Activated T-cell treated with anti-CD3 and anti-CD28 coated beads, Interleukin-2, amount 50 U/mL, for 4 hours (primary cell): ENCODE measurements at regions not wholly inside any gene's neighbourhood (a gene's known extent, or its start where the extent isn't known, plus 50 kb on each side); places are given as distances from the start of the nearest gene placed in this dataset.
"Not testable (repeated sequence)": the region's sequence is repeated elsewhere in the genome, so short reads cannot be mapped to it uniquely, and the experiment has no call there.

ENCODE experiments used
- ATAC-seq, 2 donors: fragments of 200-7000 bp; cut with Tn5 transposase; one replicate each; pipeline ENCODE4 v1.10.0; 2021
- DNase-seq: peaks from one replicate; pipeline ENCODE4 v3.0.0-alpha.2; 2020
- H3K27me3 Mint-ChIP-seq: one replicate; pipeline ENCODE4 v1.8.0; 2021; ENCODE audit warnings: low read depth, mixed read lengths
- H3K36me3 Mint-ChIP-seq: one replicate; pipeline ENCODE4 v1.8.0; 2022; ENCODE audit warnings: mixed read lengths; ENCODE audit not compliant: insufficient read depth
- H3K4me1 Mint-ChIP-seq: one replicate; pipeline ENCODE4 v1.8.0; 2021; ENCODE audit warnings: low read depth, mixed read lengths
- H3K4me3 Mint-ChIP-seq: one replicate; pipeline ENCODE4 v1.8.0; 2021; ENCODE audit warnings: mild to moderate bottlenecking, moderate library complexity, mixed read lengths
- H3K9me3 Mint-ChIP-seq: one replicate; pipeline ENCODE4 v1.8.0; 2021; ENCODE audit warnings: mixed read lengths

DNA sequence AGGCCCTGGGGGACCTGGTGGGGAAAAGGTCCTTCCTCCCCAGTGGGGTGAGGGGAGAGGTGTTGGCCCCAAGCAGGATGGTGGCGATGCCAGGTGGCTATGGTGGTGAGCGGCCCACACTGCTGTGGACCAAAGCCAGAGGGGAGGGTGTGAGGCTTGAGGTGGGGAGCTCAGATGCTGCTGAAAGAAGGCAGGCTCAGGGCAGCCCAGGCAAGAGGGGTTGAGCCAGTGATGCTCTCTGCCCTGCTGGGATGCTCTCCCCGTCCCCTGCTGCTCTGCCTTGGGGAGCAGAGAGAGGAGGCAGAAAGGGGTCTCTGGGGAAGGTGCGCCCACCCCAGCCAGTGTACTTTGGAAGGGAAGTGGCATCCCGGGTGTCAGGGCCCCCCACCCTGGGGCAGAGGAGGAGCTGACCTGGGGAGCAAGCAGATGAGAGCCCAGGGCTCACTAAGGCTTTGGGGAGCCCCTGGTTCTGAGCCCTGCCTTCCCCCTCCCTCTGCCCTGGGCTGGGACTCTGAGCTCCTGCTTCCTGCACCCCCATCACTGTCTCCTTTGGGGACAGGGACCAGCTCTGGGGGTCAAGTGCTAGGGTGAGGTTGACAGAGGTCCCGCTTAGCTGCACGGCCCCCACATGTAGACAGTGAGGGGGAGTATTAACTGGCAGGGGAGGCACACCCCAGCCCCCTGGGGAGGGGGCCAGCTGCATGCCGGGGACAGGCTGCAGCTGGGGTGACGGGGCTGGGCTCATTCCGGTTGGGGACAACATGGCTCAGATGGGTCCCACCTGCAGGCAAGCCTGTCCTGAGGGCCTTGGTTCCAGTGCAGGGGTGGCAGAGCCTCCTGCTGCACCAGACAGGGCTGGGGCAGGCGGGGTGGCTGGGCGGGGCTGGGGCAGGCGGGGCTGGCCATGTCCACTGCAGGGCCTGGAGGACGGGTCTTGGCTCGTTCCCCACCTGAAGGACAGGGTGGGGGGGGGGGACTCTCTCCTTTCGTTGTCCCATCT is 124.4 kb downstream of the KIF26A start:
- Mint-ChIP-seq H3K36me3 (no peaks in the 10 kb centered on the region), H3K4me1 (no peaks in the 10 kb centered on the region), H3K9me3 (peaks cover 16% of the 10 kb centered on the region), H3K4me3 (no peak overlapping the region), H3K27me3 (peaks cover 15% of the 10 kb centered on the region)
- ATAC-seq (no peak), DNase-seq (no peak)

DNA sequence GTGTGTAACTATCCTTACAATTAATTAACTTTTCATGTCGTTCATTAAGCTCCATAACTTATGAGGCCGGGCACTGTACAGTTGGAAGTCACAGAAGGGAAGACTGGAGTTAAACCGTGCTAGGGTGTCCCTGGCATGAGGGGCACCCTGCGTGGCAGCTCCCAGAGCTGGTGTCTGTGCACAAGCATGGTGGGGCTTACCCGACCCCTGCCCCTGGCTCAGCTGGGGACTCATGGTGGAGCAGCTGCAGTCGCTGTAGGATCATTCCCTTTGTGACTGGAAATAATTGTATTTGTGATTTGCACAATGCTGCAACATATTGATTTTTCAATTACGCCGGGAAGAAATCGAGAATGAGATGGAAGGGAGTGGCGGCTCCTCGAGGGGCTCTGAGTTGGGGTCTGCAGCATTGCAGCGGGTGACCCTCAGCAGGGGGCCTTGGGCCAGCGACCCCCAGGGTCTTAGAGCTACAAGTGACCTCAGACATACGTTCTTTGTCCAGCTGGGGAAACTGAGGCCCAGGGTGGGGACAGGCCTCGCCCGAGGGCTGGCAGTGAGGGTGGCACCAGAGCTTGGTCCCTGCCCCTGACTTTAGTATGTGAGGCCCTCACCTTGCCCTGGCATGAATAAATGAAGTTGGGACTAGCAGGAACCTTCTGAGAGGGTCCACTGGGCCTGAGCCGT is 125.4 kb downstream of the KIF26A start:
- Mint-ChIP-seq H3K4me3 (no peak overlapping the region), H3K4me1 (no peaks in the 10 kb centered on the region), H3K9me3 (peaks cover 16% of the 10 kb centered on the region), H3K36me3 (no peaks in the 10 kb centered on the region), H3K27me3 (peaks cover 9% of the 10 kb centered on the region)
- ATAC-seq, result no peak
- no peak for DNase-seq

DNA sequence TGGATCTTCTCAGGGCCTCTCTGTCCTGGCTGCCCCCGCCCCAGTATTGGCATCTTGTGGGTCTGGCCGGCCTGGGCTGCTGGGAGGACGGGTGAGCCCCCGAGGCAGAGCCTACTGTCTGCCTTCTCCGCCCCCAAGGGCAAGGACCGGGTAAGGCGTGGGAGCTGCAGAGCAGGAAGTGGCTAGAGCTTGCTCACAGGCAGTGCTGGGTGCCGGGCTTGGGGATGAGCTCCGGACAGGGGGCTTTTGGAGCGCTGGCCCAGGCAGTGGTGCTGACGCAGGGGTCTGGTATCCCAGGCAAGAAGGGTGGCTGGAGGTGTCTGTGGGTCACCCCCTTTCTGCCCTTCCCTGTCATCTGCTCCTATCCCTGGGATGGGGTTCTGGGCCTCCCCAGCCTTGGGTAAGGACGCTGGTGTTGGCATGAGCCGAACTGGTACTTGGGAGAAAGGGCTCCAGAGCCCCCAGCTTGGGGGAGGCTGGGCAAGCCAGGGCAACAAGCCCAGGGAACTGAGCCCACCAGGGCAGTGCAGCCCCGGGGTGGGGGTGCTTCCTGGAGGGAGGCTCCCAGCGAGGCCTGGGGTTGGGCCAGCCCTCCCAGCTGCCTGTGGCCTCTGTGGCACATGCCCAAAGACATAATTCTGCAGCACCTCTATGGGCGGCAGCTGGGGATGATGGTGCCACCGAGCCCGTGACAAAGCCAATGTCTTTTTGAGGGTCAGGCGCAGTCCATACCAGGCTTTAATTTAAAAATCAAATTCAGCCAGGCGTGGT is 126.3 kb downstream of the KIF26A start:
- no peak for DNase-seq

DNA sequence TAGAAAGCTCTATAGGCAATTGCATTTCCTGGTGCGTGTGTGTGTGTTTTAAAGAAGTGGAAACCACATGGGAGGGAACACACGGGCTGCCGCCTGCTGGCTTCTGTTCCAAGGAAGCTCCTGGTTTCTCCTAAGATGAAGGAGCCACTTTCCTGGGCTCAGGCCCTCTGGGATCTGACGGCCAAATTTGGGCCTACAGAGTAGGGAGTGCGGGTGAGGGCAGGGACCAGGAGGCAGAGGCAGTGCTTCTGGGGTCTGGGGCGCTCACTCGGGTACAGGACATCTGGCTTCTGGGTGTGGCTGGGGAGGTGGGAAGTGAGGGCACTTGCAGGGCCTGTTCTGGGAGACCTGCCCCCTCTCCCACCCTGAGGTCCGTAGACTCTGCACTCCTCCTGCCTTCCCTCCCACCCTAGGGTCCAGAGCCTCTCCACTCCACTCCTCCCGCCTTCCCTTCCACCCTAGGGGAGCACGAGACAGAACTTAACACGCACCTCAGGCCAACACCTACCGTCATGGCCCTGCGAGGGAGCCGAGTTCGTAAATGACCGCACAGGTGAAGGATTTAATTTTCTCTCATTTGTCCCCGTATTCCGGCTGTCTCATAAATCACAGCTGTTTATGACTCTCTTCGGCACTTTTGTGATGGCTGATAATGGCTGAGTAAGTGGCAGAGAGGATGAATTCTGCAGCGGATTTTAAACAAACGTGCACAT is 127.7 kb downstream of the KIF26A start:
- DNase-seq (no peak), ATAC-seq (no peak)
- Mint-ChIP-seq H3K36me3 (no peaks in the 10 kb centered on the region), H3K4me1 (no peaks in the 10 kb centered on the region), H3K27me3 (peaks cover 5% of the 10 kb centered on the region), H3K4me3 (no peak overlapping the region), H3K9me3 (peaks cover 10% of the 10 kb centered on the region)

More for the DNA sequence above, 126.3 kb downstream of the KIF26A start:
- peaks cover 16% of the 10 kb centered on the region for H3K9me3 Mint-ChIP-seq
- H3K36me3 Mint-ChIP-seq, result no peaks in the 10 kb centered on the region
- no peak for ATAC-seq
- no peak overlapping the region for H3K4me3 Mint-ChIP-seq
- peaks cover 5% of the 10 kb centered on the region for H3K27me3 Mint-ChIP-seq
- no peaks in the 10 kb centered on the region for H3K4me1 Mint-ChIP-seq

DNA sequence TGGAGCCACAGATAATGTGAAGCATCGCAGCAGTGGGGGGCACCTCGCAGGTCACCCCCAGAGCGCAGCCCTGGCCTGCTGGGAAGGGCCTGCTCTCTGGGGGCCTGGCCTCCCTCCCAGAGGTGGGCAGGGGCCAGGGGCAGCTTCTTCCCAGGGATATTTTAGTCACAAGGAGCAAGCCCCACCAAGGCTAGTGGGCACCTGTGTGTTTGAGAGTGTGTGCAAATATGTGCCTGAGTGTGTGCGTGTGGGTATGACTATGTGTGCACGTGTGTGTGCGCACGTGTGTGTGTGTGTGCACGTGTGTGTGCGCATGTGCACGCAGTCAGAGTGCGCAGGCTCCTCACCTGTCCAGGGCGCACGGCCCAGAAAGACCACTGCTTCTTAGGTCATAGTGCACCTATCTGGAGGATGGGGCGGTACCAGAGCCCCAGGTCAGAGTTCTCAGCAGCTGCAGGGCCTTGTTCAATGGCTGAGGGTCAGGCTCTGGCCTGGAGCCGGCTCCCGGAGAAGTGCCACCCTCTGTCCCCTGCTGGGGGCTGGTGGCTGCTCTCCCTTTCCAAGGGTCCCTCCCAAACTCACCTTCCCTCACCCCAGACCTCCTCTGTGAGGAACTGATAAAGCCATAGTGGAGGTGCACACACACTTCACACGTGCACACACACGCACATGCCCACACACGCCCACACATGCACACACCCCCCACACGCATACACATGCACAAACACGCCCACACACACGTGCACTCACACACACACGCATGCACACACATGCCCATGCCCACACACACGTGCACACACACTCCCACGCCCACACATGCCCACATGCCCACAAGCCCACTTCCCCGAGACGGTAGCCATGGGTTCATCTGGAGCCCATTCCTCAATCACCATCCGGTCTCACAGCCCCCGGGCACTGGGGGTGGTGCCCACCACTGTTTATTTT is 128.5 kb downstream of the KIF26A start:
- Mint-ChIP-seq H3K9me3 (peaks cover 3% of the 10 kb centered on the region), H3K36me3 (no peaks in the 10 kb centered on the region), H3K4me1 (no peaks in the 10 kb centered on the region), H3K27me3 (peaks cover 5% of the 10 kb centered on the region), H3K4me3 (no peak overlapping the region)
- DNase-seq (no peak), ATAC-seq (no peak)

DNA sequence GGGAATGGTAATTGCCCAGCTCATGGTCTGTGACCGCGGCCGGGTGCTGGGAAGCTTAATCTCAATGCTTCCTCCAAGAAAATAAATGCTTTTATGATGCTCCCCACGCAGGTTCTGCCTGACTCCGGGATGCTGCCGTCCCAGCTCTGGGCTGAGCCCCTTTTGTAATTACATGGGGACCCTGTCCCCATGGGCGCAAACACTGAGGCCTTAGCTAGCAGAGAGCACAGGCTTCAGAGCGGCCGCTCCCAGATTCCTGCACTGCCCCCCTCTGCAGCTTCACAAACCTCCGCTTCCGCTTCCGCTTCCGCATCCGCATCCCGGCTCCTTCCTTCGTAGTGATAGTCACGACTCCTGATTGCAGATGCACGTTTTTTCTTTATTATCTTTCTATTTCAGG is 129.5 kb downstream of the KIF26A start:
- H3K27me3 Mint-ChIP-seq, result peaks cover 1% of the 10 kb centered on the region
- no peak for ATAC-seq
- H3K4me3 Mint-ChIP-seq, result no peak overlapping the region
- no peaks in the 10 kb centered on the region for H3K9me3 Mint-ChIP-seq
- no peak for DNase-seq
- H3K4me1 Mint-ChIP-seq, result no peaks in the 10 kb centered on the region
- no peaks in the 10 kb centered on the region for H3K36me3 Mint-ChIP-seq

DNA sequence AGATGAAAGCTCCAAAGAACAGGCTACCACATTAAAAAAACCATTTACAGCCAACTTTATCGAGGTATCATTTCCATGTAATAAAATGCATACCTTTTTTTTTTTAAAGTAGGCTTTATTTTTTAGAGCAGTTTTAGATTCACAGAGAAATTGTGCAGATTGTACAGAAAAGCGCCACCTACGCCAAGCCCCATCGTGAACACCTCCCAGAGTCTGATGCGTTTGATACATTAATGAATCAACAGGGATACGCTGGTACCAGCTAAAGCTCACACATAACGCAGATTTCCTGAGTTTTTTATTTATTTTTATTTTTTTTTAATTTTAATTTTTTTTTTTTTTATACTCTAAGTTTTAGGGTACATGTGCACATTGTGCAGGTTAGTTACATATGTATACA is 129.9 kb downstream of the KIF26A start:
- DNase-seq, result no peak
- Mint-ChIP-seq H3K27me3 (peaks cover 1% of the 10 kb centered on the region), H3K4me3 (no peak overlapping the region), H3K36me3 (no peaks in the 10 kb centered on the region), H3K4me1 (no peaks in the 10 kb centered on the region), H3K9me3 (no peaks in the 10 kb centered on the region)
- ATAC-seq, result no peak

DNA sequence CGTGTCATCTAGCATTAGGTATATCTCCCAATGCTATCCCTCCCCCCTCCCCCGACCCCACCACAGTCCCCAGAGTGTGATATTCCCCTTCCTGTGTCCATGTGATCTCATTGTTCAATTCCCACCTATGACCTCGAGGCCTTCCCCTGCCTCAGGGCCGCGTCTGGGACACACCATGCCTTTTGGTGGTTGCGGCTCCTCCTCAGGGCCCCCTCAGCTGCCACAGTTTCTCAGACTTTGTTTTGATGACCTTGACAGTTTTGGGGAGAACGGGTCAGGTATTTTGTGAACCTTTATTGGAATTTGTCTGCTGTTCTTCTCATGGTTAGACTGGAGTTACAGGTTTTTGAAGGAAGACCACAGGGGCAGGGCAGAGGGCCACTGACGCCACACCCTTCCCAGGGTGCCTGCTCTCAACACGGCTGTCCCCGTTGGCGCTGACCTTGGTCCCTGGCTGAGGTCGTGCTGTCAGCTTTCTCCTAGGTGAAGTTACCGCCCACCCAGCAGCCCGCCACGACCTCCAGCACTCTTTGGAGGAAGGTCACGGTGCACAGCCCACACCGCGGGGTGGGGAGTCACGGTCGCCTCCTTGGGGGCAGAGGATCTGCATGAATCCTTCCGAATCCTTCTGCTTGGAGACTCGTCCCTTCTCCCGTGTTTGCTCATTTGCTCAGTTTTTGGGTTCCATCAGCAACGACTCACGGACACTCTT is 130.5 kb downstream of the KIF26A start:
- Mint-ChIP-seq H3K4me3 (no peak overlapping the region), H3K4me1 (no peaks in the 10 kb centered on the region), H3K27me3 (peaks cover 1% of the 10 kb centered on the region), H3K36me3 (no peaks in the 10 kb centered on the region), H3K9me3 (no peaks in the 10 kb centered on the region)
- DNase-seq, result no peak
- no peak for ATAC-seq

DNA sequence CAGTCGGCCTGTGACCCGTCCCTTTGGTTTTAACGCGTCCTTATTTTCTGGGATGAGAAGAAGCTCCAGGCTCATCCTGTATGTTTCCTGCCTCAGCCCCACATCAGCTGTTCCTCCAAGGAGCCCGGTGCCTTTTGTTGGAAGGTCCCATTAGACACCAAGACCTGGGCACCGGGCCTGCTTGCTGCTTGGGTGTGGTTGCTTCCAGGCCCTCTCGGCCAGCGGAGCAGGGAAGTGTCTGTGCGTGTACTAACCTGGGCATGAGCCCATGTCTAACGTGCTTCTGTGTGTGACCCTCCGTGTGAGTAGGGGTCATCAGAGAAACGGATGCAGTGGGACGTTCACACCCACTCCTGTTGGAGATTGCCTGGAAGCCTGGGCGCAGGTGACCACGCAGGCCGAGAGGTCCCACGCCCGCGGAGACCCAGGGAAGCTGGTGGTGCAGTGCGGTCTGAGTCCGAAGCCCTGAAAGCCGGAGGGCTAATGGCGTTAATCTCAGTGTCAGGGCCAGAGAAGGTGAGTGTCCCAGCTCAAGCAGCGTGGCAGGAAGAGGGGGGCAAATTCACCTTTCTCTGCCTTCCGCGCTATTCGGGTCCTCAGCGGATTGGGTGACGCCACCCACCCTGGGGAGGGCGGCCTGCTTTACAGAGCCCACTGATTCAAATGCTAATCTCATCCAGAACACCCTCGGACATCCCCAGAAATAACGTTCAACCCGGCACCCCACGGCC is 131.3 kb downstream of the KIF26A start:
- not testable (repeated sequence) for ATAC-seq, H3K4me3 Mint-ChIP-seq, H3K4me1 Mint-ChIP-seq

DNA sequence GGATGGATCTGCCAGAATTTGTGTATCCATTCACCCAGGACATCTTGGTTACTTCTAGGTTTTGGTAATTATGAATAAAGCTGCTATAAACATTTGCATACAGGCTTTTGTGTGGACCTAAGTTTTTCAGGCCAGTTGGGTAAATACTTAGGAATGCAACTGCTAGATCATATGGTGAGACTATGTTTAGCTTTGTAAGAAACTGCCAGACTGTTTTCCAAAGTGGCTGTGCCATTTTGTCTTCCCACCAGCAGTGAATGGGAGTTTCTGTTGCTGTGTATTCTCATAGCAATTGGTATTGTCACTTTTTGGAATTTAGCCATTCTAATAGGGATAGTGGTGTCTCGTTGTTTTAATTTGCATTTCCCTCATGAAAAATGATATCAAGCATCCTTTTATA is 133.0 kb downstream of the KIF26A start:
- peaks cover 6% of the 10 kb centered on the region for H3K27me3 Mint-ChIP-seq
- H3K4me1 Mint-ChIP-seq, result no peaks in the 10 kb centered on the region
- no peak overlapping the region for H3K4me3 Mint-ChIP-seq
- DNase-seq, result no peak
- H3K9me3 Mint-ChIP-seq, result no peaks in the 10 kb centered on the region
- no peak for ATAC-seq
- H3K36me3 Mint-ChIP-seq, result no peaks in the 10 kb centered on the region

More for the DNA sequence above, 131.3 kb downstream of the KIF26A start:
- H3K36me3 Mint-ChIP-seq, H3K9me3 Mint-ChIP-seq, H3K27me3 Mint-ChIP-seq, DNase-seq: not testable (repeated sequence)

DNA sequence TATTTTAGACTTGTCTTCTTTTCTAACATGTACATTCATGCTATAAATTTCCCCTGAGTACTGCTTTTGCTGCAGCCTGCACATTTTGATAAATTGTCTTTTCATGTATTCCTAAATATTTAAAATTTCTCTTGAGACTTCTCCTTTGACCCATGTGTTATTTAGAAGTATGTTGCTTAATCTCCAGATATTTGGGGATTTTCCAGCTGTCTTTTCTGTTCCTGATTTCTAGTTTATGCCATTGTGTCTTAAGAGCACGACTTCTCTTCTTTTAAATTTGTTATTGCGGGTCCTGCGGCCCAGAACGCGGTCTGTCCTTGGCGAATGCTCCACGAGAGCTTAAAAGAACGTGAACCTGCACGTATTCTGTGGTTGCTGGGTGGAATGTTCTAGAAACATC is 136.4 kb downstream of the KIF26A start:
- Mint-ChIP-seq H3K9me3 (no peaks in the 10 kb centered on the region), H3K36me3 (no peaks in the 10 kb centered on the region), H3K4me1 (no peaks in the 10 kb centered on the region), H3K4me3 (no peak overlapping the region), H3K27me3 (peaks cover 19% of the 10 kb centered on the region)
- ATAC-seq, result no peak
- DNase-seq, result no peak
